GM12873 (cell line): ENCODE measurements at regions not wholly inside any gene's neighbourhood (a gene's known extent, or its start where the extent isn't known, plus 50 kb on each side); places are given as distances from the start of the nearest gene placed in this dataset.

ENCODE experiments used
- TF ChIP-seq, protein P1 (sequence below): IDR thresholded peaks from 2 replicates; pipeline ENCODE4 v1.5.1; 2012; ENCODE audit warnings: low read depth, mild to moderate bottlenecking, moderate library complexity, low read length, control low read depth; ENCODE audit not compliant: insufficient read depth; ENCODE audit errors: missing control alignments

DNA sequence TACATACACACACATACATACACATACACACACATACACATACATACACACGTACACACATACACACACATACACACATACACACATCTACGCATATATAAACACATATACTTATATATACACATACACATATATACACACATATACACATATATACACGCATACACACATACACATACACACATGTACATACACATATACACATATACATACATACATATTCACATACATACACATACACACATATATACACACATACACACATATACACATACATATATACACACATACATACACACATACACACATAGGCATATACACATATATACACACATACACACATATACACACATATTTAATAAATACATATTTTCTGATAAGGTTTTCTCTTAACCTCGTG, 324.0 kb downstream of the RPS6KC1 start:
- TF ChIP-seq, protein P1, sequence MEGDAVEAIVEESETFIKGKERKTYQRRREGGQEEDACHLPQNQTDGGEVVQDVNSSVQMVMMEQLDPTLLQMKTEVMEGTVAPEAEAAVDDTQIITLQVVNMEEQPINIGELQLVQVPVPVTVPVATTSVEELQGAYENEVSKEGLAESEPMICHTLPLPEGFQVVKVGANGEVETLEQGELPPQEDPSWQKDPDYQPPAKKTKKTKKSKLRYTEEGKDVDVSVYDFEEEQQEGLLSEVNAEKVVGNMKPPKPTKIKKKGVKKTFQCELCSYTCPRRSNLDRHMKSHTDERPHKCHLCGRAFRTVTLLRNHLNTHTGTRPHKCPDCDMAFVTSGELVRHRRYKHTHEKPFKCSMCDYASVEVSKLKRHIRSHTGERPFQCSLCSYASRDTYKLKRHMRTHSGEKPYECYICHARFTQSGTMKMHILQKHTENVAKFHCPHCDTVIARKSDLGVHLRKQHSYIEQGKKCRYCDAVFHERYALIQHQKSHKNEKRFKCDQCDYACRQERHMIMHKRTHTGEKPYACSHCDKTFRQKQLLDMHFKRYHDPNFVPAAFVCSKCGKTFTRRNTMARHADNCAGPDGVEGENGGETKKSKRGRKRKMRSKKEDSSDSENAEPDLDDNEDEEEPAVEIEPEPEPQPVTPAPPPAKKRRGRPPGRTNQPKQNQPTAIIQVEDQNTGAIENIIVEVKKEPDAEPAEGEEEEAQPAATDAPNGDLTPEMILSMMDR, result no peak

- TF ChIP-seq, protein P1, result no peak
Observed at GRCh38 chr1:213376862-213377372, 325.9 kb downstream of the RPS6KC1 start.

GRCh38 chr1:213380865-213381264, 329.8 kb downstream of the RPS6KC1 start:
- TF ChIP-seq, protein P1, result no peak

- TF ChIP-seq, protein P1, result no peak
Observed at GRCh38 chr1:213381572-213382084, 330.6 kb downstream of the RPS6KC1 start.

DNA sequence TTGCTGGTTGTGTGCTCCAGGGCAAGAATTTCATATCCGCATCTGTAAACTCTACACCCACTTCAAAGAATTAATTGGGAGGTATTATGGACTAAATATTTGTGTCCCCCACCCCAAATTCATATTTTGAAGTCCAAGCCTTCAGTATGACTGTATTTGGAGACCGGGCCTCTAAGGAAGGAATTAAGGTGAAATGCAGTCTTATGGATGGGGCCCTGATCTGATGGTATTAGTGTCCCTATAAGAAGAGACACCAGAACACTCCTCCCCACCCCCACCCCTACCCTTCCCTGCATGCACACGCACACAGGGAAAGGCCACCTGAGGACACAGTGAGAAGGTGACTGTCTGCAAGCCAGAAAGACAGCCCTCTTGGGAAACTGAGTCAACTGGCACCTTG, 332.4 kb downstream of the RPS6KC1 start:
- TF ChIP-seq, protein P1, result no peak

- TF ChIP-seq, protein P1, result no peak
Observed at GRCh38 chr1:213385201-213385600, 334.2 kb downstream of the RPS6KC1 start.

DNA sequence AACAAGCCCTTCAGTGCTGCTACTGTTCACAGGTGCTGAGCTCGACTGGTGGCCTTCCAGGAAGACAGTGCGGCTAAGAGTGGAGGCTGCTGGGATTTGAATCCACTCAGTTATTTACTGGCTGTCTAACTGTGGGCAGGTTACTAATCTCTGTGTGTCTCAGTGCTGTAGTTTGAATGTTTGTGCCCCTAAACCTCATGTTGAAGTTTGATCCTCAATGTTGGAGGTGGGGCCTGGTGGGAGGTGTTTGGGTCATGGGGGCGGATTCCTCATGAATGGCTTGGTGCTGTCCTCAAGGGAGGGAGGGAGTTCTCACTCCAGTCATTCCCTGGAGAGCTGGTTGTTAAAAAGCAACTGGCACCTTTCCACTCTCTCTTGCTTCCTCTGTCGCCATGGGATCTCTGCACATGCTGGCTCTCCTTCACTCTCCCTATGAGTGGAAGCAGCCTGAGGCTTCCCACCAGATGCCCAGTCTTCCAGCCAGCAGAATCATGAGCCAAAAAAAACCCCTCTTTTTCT, 334.8 kb downstream of the RPS6KC1 start:
- TF ChIP-seq, protein P1, result no peak
